IPS DF 19.7 (cell line): ENCODE measurements at regions not wholly inside any gene's neighbourhood (a gene's known extent, or its start where the extent isn't known, plus 50 kb on each side); places are given as distances from the start of the nearest gene placed in this dataset.
"Not testable (repeated sequence)": the region's sequence is repeated elsewhere in the genome, so short reads cannot be mapped to it uniquely, and the experiment has no call there.

Source experiments
- DNase-seq: peaks from one replicate; pipeline ENCODE4 v3.0.0-alpha.2; 2013; ENCODE audit warnings: low read depth, low spot score

- no peak for DNase-seq
Measured at GRCh38 chr6:88499845-88500699, 333.9 kb upstream of the CNR1 start.

DNA sequence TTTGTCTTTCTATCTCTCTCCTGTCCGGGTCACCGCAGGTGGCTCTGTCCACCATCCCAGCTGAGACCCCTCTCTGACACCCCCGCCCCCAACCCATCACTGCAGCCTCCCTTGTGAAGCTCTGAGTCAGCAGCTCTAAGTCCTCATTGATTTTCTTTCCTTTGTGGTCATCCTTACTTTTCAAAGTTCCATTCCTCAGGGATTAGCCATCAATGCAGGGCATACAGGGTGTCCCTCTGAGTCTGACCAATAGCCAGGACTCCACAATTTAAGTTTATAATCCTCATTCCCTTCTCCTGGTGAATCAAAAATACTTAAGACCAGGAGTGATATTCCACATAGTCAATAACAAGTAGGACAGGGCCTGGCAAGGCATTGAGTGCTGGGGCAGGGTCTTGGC lies 333.3 kb upstream of the CNR1 start:
- DNase-seq: no peak

GRCh38 chr6:88497403-88497802 lies 331.3 kb upstream of the CNR1 start:
- DNase-seq: not testable (repeated sequence)

- DNase-seq: no peak
Measured at GRCh38 chr6:88494401-88495140, 328.4 kb upstream of the CNR1 start.

DNA sequence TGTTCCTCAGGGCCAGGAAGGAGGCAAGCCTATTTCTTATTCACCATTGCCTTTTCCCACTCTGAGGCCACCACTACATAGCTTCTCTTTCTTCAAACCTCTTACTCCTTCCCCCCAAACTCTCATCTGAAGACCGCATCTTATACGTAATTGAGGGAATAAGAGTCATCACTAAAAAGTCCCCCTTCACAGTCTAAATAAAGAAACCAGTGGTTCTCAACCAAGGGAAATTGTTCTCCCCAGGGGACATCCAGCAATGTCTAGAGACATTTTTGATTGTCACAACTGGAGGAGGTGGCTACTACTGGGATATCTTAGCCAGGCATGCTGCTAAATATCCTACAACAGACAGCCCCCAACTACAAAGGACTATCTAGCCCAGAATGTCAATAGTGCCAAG lies 327.6 kb upstream of the CNR1 start:
- no peak for DNase-seq

DNA sequence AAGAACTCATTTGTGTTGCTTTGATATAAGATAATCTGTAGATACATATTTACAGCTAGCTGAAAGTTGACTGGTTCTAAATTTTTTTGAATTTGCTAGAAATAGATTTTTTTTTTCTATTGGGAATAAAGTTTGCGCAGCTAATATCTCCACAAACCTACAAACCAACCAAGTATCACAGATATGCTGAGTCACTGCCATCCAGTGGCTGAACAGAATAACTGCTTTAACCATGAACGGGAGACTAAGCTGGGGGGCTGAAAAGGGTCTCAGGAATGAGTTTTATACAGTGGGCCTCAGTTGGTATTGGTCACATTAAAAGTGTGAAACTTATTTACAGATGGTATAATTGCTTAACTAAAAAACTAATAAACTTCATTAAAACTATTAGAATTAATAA lies 326.7 kb upstream of the CNR1 start:
- DNase-seq: no peak

GRCh38 chr6:88492241-88492640 lies 326.1 kb upstream of the CNR1 start:
- DNase-seq: no peak

- DNase-seq: no peak
Measured at GRCh38 chr6:88491266-88491880, 325.2 kb upstream of the CNR1 start.

GRCh38 chr6:88490908-88491264 lies 324.7 kb upstream of the CNR1 start:
- DNase-seq: no peak

DNA sequence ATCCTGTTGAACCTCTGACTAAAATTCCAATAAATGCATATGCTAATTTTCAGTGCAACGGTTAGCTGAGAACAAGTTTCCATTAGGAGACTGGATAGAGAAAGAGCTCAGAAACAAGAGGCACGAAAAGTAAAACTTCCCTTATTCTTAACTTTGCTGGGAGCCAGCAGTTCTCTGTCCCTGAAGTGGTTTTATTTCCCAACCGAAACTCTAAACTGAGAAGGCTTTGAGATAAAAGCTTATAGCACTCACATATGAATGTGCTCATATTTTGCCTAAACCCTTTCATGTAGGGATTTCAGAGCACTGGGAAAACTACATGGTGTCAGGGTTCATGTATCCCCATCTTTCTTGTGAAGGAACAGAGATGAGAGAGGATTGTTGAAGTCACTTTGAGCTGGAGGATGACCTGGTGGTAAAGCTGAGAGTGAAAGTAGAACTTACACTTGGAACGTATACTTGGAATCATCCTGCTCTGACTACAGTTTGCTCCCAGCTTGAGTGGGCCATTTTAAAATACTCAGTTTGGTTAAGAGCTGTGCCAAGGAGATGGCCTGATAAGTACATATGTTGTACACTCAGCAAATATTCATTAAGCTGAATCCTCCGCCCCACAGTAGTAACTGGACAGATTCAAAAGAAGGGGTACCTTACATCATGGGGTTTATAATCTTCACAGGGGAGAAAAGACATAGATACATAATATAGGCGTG lies 324.2 kb upstream of the CNR1 start:
- no peak for DNase-seq

DNA sequence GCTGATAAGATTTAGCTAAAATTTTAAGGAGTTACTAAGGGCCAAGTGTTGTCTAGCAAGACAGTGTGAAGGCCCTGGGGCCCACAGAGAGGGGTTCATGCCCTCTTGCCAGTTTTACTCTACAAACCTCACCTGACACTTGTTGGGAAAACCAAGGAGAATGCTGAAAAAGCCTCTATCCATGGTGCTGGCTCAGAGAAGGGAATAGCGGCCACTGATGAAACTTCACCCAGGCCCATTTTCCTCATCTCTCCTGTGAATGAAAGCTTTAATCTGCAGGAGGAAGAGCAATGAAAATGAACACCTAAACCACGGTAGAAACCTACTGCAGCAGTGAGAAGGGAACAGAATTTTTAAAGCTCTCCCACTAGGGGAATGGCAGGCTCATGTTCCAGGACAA lies 317.3 kb upstream of the CNR1 start:
- no peak for DNase-seq

GRCh38 chr6:88482465-88482864 lies 316.3 kb upstream of the CNR1 start:
- no peak for DNase-seq

- DNase-seq: no peak
Measured at GRCh38 chr6:88481519-88481918, 315.4 kb upstream of the CNR1 start.

DNA sequence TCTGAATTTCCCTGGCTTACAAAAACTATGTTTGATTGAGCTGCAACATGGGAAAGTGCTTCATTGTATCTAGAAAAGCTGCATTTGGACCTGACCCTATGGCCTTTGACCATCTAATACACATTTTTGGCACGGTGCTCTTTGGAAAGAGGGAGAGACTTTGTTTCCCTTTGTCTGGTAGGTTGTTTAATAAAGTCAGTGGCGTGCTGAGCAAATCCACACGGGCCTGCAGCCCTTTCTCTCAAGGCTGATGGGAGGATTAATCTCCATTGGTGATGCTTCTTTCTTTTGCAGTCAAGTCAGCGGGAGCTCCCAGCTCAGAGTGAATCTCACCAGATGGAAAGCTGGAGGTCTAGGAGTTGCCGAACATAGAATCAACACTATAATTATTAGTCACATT lies 314.7 kb upstream of the CNR1 start:
- no peak for DNase-seq

- DNase-seq: no peak
Measured at GRCh38 chr6:88477413-88477812, 311.3 kb upstream of the CNR1 start.

- no peak for DNase-seq
Measured at GRCh38 chr6:88476388-88476787, 310.2 kb upstream of the CNR1 start.

- no peak for DNase-seq
Measured at GRCh38 chr6:88474720-88475119, 308.6 kb upstream of the CNR1 start.

DNA sequence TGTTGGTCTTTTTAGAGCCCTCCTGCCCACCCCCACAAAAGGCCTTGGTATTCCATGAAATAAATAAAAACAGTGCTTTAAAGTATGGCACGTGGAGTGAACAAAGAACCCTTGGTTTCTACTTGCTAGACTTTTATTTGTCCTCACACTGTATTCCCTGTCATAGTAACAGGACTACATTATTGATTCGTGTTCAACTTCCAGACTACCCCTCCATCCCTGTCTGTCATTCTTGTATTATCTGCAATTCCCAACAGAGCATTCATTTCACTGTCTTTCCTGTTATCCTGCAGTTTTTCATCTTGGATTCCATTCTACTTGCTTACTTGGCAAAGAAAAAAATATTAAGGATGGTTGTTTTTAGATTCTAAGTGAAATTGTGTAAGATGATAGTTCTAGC lies 307.4 kb upstream of the CNR1 start:
- DNase-seq: no peak

DNA sequence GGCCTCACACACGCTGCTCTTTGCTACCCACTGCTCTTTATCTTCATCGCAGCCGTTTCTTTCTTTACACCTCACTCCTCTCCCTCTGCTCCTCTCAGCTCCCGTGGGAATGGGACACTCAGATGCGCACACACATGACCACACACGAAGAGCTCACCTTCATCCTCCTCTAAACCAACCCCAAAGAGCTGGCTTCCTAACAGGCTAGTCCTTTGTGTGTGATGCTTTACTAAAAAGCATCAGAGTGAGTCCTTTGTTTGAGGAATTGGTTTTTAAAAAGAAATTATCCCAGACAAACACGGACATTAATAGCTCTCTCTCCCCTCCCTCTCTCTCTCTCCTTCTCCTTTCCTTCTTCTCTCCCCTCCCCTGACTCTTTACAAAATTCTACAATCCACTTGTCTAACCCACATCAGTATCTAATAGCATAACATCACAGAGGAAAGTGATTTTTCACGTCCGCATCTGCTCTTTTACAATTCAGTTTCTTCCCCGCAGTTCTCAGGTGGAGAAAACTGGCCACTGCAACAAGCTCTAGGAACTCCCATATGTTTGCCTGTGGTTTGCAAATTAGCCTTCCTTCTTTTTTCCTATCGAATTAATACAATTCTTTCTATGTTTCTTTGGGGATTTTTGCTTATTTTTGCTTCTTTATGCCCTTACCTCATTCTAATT lies 306.8 kb upstream of the CNR1 start:
- DNase-seq: no peak

- DNase-seq: no peak
Measured at GRCh38 chr6:88459643-88460042, 293.5 kb upstream of the CNR1 start.

DNA sequence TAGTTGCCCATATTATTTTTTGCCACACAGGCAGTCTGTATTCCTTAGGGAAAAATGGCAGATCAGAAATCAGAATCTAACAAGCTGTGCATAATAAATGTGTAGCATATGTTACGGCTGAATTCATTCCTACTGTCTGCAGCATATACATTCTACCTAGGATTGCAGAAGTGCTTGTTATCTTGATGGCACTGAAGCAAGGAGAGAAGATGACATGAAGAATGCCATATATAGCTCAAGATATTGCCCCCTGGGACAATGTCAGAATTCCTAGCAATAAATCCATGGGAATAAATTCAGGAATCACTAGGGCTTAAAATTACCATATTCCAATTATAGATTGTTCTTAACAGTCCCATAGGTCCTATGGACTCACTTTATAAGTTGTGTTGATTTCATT lies 293.0 kb upstream of the CNR1 start:
- no peak for DNase-seq

GRCh38 chr6:88458662-88459061 lies 292.5 kb upstream of the CNR1 start:
- DNase-seq: no peak
